Glutamatergic neuron (in vitro differentiated cells): ENCODE measurements at regions not wholly inside any gene's neighbourhood (a gene's known extent, or its start where the extent isn't known, plus 50 kb on each side); places are given as distances from the start of the nearest gene placed in this dataset.

Experiments
- DNase-seq: peaks from one replicate; pipeline ENCODE4 v3.0.0; 2022
- H3K27ac Mint-ChIP-seq: one replicate; pipeline ENCODE4 v1.8.0; 2020; ENCODE audit warnings: mild to moderate bottlenecking, mixed read lengths, inconsistent platforms; ENCODE audit not compliant: unreplicated experiment
- H3K27me3 Mint-ChIP-seq: one replicate; pipeline ENCODE4 v1.8.0; 2020; ENCODE audit warnings: mild to moderate bottlenecking, moderate library complexity, mixed read lengths, inconsistent platforms; ENCODE audit not compliant: unreplicated experiment
- H3K36me3 Mint-ChIP-seq: one replicate; pipeline ENCODE4 v1.8.0; 2020; ENCODE audit warnings: mild to moderate bottlenecking, mixed read lengths, inconsistent platforms; ENCODE audit not compliant: unreplicated experiment
- H3K4me1 Mint-ChIP-seq: one replicate; pipeline ENCODE4 v1.8.0; 2020; ENCODE audit warnings: mild to moderate bottlenecking, low read depth, mixed read lengths, inconsistent platforms; ENCODE audit not compliant: unreplicated experiment
- H3K4me3 Mint-ChIP-seq: one replicate; pipeline ENCODE4 v1.8.0; 2020; ENCODE audit warnings: mild to moderate bottlenecking, mixed read lengths, inconsistent platforms; ENCODE audit not compliant: unreplicated experiment
- H3K9me3 Mint-ChIP-seq: one replicate; pipeline ENCODE4 v1.8.0; 2020; ENCODE audit warnings: mild to moderate bottlenecking, moderate library complexity, mixed read lengths, inconsistent platforms; ENCODE audit not compliant: unreplicated experiment
- CTCF ChIP-seq: fragments of 200-600 bp; sonication (generic); IDR thresholded peaks from one replicate; pipeline ENCODE4 v1.5.0; 2021; ENCODE audit not compliant: partially characterized antibody, unreplicated experiment

DNA sequence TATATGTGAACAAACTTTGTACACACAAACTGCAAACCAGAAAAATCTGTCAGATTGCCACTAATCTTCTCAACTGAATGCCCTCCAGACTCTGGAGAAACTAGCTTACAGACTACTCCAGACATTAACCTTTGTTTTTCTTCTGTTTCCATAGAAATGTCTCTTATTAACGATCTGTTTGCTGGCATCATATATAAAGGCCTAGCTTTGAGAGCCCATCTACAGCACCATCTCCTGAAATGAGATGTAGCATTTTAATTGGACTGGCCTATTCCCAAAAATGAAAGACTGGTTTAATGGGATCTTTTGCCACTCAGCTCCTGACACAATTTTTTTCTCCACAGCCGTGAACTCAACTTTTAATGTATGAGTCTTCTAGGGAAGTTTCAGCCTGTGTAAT, 266.0 kb upstream of the IL1RAPL1 start:
- Mint-ChIP-seq H3K27me3 (peaks cover 2% of the 10 kb centered on the region), H3K27ac (no peak overlapping the region), H3K36me3 (no peaks in the 10 kb centered on the region), H3K4me1 (peaks cover 1% of the 10 kb centered on the region), H3K9me3 (peaks cover 1% of the 10 kb centered on the region), H3K4me3 (no peak overlapping the region)
- no peak for TF ChIP-seq CTCF
- DNase-seq, result no peak

- no peak for TF ChIP-seq CTCF
- Mint-ChIP-seq H3K9me3 (peaks cover 4% of the 10 kb centered on the region), H3K36me3 (no peaks in the 10 kb centered on the region), H3K4me1 (no peaks in the 10 kb centered on the region), H3K27ac (no peak overlapping the region), H3K4me3 (no peak overlapping the region), H3K27me3 (peaks cover 2% of the 10 kb centered on the region)
- DNase-seq, result no peak
These were observed 274.3 kb upstream of the IL1RAPL1 start for GRCh38 chrX:28312965-28313364.

DNA sequence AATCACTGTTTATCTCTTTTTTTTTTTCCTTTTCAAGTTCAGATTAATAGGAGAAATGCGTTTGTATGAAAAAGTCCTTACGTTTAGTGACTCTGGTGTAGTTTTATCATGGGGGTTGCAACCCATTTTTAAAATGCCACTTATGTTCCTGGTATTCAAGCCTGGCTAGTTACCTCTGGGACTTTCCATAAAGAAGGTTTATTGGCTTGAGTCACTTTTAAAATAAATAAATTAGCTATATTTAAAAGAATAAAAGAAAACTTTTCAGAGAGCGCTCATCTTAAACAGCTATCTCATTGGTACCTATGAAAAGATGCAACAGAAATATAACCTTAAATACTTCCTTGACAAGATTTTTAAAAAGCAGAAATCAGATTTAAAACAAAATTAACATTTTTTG, 275.0 kb upstream of the IL1RAPL1 start:
- no peak for DNase-seq
- Mint-ChIP-seq H3K4me3 (no peak overlapping the region), H3K27me3 (peaks cover 2% of the 10 kb centered on the region), H3K9me3 (peaks cover 4% of the 10 kb centered on the region), H3K4me1 (no peaks in the 10 kb centered on the region), H3K27ac (no peak overlapping the region), H3K36me3 (no peaks in the 10 kb centered on the region)
- TF ChIP-seq CTCF, result no peak

DNA sequence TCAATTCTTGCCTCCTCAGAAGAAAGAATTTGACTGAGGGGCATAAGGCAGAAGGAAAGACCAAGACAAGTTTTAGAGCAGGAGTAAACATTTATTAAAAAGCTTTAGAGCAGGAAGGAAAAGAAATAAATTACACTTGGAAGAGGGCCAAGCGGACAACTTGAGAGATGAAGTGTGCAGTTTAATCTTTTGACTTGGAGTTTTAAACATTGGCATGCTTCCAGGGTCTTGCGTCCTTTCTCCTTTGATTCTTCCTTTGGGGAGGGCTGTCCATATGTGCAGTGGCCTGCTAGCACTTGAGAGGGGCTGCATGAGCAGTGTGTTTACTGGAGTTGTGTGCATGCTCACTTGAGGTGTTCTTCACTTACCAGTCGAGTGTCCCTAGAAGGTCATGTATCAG, 275.8 kb upstream of the IL1RAPL1 start:
- DNase-seq, result no peak
- Mint-ChIP-seq H3K4me1 (no peaks in the 10 kb centered on the region), H3K36me3 (no peaks in the 10 kb centered on the region), H3K9me3 (peaks cover 4% of the 10 kb centered on the region), H3K27ac (no peak overlapping the region), H3K27me3 (peaks cover 2% of the 10 kb centered on the region), H3K4me3 (no peak overlapping the region)
- TF ChIP-seq CTCF, result no peak

GRCh38 chrX:28303486-28303885, 283.8 kb upstream of the IL1RAPL1 start:
- no peak overlapping the region for H3K4me3 Mint-ChIP-seq
- no peaks in the 10 kb centered on the region for H3K27me3 Mint-ChIP-seq
- TF ChIP-seq CTCF, result no peak
- no peaks in the 10 kb centered on the region for H3K4me1 Mint-ChIP-seq
- no peaks in the 10 kb centered on the region for H3K9me3 Mint-ChIP-seq
- no peak for DNase-seq
- no peak overlapping the region for H3K27ac Mint-ChIP-seq
- no peaks in the 10 kb centered on the region for H3K36me3 Mint-ChIP-seq
